ENCODE measurements at regions not wholly inside any gene's neighbourhood (a gene's known extent, or its start where the extent isn't known, plus 50 kb on each side); places are given as distances from the start of the nearest gene placed in this dataset.

DNA sequence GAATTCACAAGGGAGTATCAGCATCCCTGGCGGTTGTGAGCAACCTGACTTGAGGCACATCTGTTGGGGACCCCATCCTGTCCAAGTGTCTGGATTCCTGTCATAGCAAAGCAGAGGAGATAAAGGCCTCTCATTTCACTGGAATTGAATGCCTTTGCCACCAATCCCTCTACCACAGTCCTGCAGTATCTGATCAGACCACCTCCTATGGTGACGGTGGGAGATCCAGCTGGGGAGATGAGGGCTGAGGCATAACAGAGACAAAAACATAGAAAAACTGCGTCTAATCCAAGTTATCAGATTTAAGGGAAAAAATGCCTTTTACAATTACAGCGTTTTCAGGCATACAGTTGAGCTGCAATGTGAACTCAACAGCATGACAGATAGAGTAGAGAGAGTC, 160.7 kb upstream of the TRPC7 start:
- DNase-seq, result no peak

DNA sequence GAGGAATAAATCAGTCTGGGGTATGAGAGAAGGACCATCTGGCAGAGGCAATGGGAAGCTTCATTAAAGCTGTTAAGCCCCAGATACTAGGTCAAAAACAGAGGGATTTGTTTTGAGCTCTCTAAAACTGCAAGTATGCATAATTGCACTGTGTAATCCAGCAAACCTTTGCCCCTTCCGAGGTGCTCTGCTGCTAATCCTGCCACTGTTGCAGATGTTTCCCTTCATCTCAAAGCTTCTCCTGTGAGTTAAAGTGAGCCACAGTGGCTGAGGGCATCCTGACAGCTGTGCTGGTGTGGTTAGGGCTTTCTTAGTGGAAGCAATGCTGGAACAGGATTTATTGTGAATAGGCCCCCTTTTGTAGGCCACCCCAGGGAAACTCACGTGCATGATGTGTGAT, 160.3 kb upstream of the TRPC7 start:
- no peak for DNase-seq

DNA sequence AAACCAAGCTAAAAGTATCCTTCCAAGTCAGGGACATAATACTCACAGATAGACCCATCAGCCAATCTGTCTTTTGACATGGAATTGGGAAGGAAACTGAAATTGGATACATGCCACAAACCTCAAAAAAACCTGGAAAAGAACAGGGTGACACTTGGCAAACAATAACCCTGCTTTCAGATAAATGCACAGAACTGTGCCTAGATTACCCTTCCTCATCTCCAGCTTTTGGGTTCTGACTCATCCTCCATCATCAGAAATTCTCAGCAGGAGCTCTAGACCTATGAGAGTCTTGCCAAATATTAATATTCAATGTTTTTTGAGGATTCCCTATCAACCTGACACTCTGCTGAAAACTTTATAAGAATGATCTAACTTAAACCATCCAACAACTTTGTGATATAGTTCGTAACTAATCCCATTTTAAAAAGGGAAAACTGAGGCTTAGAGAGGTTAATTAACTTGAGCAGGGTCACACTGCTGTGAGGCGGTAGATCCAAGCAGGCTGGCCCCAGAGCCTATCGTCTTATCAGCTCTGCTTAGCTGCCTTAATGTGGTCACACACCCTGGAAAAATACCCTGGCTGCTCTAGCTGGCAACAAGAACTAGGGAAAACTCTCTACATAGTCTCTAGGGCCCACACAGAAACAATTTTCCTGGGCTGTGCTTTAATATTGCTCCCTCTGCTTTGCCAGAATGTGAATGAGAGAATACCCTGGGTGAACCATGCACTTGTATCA, 157.0 kb upstream of the TRPC7 start:
- peak; percentile 17 for DNase-seq

DNA sequence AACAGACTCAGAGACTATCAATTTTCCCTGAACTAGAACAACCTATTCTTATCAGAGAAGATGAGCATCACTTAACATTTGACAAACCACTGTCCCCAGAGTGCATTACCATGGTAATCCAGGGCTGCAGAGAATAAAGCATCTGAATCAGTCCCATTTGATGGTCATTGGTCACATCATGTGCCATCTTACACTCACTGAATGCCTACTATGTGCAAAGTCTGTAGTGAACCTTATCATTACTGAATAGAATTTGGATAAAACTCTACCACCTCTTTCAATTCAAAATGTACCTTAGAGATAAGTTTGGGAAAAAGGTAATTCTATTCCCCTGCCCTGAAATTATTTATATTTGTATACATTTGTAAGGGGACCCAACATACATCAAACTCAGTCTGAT, 156.4 kb upstream of the TRPC7 start:
- no peak for DNase-seq

DNA sequence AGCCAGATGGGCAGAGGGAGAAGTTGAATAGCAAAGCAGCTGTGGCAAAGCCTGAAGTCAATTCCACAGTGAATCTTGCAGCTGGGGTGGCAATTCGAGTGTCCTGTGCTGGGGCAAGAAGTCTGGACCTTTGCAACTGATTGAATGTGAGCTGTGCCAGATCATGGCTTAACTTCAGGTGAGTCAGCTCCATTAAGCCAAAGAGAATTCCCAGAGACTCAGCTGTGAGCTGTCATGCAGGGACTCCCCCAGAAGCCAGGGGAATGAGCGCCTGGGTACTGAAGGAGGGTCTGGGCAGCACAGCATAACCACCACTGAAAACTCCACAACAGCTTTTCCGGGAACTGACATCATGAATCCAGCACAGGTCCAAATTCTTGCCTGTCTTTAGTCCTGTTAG, 153.5 kb upstream of the TRPC7 start:
- DNase-seq, result no peak

DNA sequence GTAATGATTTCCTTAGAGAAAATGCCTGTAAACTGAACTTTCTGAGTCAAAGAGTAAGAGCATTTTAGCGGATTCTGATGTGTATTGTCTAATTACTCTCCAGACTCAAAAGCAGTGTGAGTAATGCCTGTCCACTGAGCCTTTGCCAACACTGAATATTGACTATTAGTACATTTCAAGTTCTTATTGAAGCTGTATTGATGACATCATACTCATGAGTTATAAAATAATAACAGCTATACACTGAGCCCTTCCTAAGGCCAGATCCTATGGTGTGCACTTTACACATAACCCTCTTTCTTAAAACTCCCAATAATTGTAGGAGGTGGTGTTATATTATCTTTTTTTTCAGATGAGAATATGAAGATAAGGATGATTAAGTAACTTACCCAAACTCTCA, 152.8 kb upstream of the TRPC7 start:
- DNase-seq, result no peak

DNA sequence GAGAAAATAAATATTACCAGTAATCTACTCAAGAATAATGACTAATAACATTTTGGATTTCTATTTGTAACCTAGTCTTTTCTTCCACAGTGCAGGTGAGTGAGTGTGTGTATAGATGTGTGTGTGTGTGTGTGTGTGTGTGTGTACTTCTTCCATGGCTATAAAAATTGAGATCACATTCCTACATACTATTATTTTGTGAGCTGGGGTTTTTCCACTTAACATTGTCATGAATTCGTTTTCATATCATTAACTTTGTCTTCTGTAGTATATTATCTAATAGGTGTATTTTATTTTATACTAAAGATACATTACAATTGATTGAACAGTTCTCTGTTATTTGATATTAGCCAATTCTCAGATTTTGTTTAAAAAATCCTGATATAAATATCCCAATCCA, 152.4 kb upstream of the TRPC7 start:
- DNase-seq, result no peak

DNA sequence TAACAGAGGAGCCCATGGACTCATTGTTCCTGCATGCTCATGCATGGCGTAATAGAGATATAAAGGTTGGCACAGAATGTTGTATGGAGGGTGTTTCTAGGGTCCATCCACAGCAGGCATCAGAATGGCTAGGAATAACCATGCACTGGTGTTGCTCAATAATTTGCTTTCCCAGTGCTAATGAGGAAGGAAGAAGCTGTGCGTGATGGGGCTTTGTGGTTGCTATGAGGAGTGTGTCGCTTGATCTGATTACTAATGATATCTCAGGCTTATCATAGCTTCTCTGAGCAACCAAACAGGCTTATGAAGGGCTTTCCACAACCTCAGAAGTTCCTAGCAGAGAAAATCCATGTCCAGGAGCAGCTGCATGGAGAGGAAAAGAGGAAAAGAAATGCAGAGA, 151.3 kb upstream of the TRPC7 start:
- peak; percentile 79 for DNase-seq

DNA sequence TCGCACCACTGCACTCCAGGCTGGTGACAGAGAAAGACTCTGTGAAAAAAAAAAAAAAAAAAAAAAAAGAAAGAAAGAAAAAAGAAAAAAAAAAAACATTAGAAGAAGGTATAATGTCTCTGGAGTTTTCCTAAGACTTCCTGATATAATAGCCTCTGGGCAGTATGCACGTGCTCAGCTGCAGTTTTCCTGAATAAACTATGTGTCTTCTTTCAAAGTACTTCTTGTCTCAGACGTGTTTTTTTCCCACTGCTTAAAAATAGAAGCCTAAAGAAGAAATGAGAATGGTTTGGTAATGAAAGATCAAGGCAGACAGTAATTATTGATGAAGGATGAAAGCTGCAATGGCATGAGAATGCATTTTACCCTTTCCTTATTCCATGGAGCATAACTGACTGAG, 148.1 kb upstream of the TRPC7 start:
- DNase-seq, result no peak

DNA sequence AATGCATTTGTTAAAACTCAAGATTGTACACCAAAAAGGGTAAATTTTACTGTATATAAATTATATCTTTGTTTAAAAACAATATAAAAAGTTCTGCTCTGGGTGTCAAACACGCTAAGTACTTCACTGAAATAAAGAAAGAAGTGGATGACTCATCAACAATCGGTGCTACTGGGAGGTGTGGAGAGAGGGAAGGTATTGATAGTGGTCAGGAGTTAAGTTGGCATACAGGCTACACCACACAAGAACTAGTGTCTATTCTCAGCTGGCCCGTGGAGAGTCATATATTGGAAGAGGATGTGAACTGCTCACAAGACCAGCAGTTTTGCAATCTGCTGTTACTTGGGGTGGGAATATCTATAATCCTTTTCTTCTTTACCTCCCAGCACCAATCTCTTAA, 145.7 kb upstream of the TRPC7 start:
- DNase-seq, result peak; percentile 18

DNA sequence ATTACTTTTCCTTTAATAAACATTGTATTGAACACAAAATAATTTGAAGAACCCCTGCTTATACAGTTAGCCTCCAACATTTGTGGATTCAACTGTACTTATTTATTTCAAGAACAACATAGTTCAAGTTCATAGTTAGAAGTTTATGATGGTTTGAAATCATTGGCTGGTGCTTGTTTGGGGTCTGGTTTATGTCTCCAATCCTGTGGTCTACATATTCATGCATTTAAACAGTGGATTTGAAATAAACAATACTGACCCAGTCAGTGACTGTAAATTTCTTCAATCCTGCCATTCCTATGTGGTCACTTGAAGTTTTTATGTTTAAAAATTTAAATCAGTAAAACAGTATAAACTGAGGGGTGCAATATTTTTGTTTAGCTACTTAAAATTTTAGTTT, 145.1 kb upstream of the TRPC7 start:
- no peak for DNase-seq

DNA sequence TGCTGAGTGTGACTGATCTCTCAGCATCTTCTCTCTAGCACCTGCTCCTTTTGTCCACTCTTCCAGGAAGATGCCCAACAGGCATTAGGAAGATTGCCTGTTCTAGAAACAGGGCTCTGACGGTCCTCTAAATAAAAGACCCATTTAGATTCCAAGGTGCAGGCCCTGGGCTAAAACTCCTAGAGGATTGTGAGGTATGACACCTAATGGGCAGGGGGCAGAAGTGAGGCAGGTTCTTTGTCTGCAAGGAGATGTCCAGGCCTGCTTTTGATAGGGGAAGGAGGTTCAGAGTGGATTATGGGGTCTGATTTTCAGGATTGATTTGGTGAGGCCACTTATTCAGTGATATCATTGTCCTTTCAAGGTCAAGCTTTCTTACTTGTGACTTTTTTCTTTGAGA, 140.8 kb upstream of the TRPC7 start:
- DNase-seq, result no peak

DNA sequence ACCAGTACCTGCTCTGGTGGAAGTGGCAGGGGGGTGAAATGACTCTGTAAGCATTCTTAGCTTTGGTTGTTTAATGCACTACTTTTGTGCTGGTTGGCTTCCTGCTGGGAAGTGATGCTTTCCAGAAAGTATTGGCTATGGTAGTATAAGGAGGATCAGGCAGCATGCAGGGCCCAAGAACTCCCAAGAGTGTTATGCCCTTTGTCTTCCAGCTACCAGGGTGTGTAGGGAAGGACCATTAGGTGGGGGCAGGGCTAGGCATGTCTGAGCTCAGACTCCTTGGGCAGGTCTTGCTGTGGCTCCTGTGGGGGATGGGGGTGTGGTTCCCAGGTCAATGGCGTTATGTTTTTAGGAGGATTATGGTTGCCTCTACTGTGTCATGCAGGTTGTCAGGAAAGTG, 135.8 kb upstream of the TRPC7 start:
- DNase-seq, result no peak

DNA sequence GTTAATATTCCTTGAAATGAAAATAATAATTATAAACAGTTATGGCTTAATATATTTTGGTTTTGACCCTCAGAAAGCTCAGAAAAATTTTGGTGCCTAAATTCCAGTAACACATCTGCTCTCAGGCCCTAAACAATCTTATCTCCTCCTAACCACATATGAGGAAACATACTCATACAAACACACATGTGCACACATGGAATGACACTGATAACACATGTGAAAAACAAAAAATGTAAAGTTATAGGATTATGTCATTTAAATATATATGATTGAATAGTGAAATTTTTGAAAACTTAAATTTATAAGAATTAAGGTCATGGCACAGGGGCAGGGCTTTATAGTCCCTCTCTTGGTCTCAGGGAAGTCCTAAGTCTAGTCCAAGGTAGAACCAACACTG, 127.2 kb upstream of the TRPC7 start:
- peak; percentile 15 for DNase-seq

DNA sequence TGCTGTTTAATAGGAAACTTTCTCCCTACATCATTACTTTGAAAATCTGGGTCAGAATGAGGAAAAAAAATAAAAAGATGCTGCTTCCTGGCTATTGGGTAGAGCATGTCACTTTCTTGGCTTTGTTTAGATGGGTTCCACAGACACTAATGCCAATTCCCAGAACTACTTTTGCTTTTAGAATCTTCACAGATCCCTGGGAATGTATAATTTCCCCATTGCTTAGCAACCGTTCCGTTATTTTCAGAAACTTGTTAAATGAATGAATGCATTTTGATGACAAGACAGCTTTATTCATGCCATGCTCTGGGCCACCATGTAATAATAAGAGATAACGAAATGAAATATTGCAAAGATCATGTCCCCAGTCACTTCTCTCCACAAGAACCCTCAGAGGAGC, 126.5 kb upstream of the TRPC7 start:
- DNase-seq, result no peak

DNA sequence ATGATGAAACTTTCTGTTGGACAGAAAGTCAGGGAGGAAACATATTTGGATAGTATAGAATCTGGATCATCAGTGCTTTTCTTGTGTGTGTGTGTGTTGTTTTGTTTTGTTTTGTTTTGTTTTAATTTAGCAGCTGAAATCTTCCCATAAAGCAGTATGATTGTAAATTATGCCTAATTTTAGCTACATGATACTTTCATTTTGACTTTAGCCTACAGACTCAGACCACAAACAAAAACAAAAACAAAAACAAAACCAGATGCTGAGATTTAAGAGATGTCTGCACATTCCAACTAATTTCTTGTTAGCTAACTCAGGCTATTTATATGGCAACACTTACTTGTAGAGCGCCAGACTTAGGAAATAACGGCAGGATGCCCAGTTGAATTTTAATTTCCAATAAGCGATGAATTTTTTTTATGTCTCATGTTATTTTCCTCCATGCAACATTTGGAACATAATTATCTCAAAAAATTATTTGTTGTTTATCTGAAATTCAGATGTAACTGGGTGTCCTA, 119.5 kb upstream of the TRPC7 start:
- DNase-seq, result no peak

DNA sequence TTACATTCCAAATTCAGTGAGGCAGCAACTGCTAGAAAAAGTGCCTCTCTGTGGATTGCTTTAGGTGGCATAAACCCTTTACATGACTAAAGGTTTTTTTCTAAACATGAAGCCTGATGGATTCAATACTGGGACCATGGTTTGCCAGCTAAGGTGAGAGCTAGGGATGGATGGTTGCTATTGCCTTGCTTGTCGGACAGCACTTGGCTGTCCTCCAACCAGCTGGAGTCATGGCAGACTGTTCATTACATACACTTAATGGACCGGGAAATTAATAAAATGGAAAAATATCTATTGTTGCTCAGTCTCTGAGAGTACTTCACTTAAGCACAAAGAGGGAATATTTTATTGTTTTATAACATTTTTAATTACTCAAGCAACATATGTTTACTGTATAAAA, 116.9 kb upstream of the TRPC7 start:
- no peak for DNase-seq

DNA sequence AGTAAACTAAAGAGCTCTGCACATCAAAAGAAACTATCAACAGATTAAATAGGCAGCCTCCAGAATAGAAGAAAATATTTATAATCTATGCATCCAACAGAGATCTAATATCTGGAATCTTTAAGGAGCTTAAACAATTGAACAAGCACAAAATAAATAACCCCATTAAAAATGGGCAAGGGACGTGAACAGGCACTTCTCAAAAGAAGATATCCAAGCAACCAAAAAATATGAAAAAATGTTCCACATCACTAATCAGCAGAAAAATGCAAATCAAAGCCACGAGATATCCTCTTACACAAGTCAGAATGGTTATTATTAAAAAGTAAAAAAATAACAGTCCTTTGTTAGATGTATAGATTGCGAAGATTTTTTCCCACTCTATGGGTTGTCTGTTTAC, 109.1 kb upstream of the TRPC7 start:
- DNase-seq, result no peak

DNA sequence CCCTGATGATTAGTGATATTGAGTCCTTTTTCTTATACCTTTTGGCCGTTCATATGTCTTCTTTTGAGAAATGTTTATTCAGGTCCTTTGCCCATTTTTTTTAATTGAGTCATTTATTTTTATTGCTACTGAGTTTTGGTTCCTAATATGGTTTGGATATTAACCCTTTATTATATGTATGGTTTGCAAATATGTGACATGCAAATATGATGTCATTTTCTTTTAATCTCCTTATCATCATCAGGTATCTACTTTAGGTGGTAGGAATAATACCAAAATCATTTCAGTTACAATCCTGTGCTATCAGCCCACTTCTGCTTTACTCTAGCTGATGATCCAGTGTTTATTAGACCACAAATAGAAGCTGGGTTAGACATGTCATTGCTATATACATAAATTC, 102.3 kb upstream of the TRPC7 start:
- DNase-seq, result no peak

DNA sequence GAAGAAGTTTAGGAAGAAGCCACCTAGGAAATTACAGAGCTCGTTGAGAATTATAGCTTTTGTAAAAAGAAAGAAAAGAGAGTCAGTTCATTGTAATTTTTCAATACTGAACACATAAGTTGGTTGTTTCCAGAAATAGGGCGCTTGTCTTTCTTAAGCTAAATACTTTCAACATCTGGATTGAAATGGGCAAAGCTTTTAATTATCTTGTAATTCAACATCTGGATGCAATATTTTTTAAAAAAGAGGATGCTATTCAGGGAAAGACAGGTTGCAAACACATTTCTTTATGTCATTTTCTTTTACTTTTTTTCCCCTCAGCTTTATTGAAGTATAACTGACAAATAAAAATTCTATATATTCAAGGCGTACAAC, 100.7 kb upstream of the TRPC7 start:
- no peak for DNase-seq

DNA sequence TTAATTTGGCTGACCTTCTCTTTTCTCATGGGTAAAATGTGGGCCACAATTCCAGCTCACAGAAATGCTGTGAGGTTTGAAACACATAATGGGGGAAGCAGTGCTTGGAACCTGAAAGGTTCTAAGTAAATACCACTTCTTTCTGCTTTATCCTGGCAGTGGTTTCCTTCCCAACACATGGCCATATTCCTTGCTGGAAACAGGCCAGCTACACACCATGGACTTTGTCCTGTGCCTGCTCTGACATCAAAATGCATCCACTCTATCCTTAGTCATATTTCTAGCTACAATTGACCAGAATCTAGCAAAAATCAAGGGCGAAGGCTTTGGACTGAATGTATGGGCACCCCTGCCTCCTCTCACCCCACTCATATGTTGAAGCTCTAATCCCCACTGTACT, 93.1 kb upstream of the TRPC7 start:
- DNase-seq, result no peak

DNA sequence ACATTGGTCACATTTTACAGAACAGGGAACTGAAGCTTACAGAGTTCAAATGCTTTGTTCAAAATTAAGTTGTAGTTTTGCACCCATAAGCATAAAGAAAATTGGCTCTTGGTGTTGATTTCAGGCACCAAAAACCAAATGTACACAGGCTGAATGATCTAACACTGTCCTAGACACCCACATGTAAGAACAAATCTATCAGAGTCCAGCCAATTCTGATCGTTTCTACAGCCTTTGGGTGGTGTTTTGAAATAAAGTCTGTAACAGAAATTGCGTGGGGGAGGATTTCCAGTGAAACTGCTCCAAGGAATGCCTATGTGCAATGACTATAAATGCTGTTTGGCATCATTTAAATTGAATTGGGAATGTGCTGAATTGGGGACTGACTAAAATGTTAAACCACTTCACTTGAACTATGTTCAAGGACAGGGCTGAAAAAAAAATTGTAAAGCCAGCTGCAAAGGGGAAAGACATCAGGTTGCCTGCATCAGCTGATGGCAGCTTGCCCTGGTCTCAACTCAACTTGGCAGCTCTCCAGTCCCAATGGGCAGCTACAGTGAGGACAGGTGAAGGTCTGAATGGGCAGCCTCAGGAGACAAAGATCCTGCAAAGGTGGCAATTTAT, 92.2 kb upstream of the TRPC7 start:
- DNase-seq, result no peak

DNA sequence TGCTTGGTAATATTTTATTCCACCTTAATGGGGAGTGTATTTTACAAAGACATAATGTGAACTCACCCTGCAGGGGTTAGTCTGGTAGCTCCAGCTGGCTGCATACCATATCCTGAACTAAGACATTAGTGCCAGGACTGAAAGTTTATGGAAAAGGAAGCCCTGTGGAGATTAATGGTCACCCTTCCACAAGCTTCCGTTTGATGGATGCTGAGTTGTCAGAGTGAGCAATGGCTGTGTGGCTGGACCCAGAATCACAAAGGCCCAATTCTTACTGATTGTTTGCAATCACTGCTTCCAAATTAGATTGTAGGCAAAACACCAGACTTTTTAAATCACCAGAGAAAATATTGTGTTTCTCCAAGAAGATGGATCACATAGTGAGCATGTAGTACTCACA, 90.1 kb upstream of the TRPC7 start:
- DNase-seq, result no peak

DNA sequence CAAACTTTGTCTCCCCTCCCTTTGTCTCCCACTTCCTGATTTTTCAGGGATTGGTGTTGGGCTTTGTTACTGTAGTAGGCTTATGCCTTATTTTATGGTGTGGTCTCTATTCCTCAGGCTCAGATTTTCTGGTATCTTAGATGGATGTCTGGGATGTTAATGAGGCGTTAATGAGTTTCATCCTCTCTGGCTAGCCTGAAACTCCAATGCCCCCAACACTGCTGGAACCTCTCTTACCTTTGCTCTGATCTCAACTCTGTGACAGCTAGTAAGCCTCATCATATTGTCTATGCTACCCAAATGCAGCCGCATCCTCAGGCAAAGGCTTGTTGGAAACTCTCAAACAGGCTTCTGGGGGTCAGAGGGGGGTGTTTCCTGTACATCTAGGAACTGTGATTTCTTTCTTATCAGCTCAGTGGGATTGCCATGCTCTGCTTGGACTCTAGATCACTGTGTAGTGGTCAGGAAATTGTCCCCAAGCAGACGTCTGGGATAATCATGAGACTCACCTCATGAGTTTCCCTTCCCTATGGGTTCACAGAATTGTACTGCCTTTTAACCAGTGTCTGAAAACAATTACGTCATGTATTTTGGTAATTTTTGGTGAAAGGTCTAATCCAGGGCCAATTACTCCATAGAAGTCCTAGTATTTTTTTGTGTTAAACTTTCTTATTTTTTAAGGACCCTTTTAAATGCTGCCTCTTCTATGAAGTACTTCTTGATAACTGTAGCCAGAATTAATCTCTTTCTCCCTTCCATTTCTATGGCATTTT, 88.8 kb upstream of the TRPC7 start:
- no peak for DNase-seq

Measured in hematopoietic multipotent progenitor cell treated with erythropoietin and hydrocortisone succinate and interleukin-3 and kit ligand, for 4 days (in vitro differentiated cells).